ENCODE measurements at regions not wholly inside any gene's neighbourhood (a gene's known extent, or its start where the extent isn't known, plus 50 kb on each side); places are given as distances from the start of the nearest gene placed in this dataset.

DNA sequence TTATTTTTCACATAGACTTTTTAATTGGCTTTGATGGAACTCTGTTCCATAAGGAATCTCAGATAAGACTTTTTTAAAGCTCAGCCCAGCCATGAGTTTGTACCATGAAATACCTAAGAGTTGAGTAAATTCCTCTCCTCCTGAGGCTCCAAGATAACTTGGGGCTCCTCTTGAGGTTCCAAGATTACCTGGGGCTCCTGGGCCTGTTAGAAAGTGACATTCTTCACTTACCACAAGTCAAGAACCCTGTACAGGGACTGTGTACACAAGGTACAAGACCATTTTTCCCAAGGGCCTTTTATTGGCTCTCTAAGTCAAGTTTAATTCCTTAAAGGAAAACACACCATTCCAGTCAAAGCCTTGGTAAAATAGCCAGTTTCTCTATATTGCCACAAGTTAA is 111.3 kb upstream of the PRR20G start:
- no peak for DNase-seq (ENCODE audit: low read depth, low spot score)

DNA sequence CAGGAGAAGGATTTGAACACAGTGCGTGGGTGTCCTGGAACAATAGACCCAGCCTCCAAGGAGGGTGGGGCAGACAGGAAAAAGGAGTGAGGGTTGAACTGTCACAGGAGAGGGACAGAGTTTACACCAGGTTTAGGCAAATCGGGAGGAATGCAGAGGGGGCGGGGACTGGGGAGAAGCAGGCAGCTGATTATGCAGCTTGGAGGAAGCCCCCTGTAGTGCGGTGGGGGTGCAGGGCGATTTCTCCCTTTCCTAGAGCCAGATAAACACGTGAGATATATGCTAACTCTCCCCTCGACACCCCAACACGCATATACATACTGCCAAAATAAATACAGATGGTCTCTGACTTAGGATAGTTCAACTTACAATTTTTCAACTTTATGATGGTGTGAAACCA is 108.6 kb upstream of the PRR20G start:
- no peak for DNase-seq (ENCODE audit: low read depth, low spot score)

DNA sequence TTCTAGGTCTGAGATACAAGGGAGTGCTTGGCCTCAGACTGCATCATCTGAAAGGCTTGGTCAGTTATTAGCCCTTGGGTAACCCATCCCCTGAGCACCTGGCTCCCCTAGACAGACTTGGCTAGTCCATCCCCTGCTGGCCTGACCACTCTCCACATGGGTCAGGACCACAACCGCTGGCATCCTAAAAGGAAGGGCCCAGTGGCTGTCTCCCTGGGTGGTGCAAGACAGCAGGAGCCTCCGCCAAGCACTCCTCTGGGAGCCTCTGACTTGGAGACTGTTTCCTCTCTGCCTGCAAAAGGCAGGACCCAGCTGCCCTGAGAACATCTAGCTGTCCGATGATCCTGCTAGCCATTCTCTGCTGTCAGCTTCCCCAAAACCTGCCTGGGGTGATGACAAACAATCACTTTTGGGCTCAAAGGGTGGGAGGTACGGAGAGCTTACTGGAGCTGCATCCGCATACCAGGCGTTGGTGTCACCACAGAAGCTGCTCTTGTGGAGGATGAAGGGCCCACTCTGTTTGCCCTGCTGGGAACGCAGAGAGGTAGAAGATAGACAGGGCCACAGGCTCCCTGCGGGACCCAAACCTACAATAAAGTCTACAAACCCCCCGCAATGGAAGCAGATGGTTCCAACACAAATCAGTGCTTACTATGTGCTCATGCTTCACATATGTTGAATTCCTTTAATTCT is 108.0 kb upstream of the PRR20G start:
- no peak for DNase-seq (ENCODE audit: low read depth, low spot score)

DNA sequence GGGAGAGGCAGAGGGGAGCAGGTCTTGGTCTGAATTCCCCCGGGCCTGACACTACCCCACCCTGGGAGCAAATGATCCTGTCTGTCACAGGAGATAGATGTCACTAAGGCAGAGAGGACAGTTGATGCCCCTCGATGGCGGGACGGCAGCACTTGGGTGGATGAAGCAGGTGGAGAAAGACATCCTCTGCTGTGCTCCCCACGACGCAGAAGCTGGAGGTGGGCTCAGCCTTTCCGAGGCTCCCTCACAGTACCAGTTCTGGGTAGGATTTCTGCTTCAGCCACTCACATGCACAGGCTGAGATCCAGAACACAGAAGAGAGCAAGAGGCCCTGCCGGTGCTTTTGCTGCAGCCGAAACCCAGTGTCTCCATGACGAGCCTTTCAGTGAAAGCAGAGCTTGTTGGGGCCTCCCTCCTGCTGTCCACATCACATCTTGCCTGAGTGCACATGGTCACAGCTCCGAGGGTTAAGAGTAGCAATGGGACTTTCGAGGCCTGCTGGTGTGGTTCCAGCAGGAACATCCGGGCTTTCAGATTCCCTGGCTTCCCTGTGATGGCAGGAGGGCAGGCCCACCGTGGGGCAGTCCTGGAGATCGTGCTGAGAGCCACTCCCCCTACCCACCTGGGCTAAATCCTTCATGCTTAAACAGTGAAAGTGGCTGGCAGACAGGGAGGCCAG is 107.3 kb upstream of the PRR20G start:
- no peak for DNase-seq (ENCODE audit: low read depth, low spot score)

- no peak for DNase-seq (ENCODE audit: low read depth, low spot score)
Measured at GRCh38 chr3:127394031-127394430, 106.2 kb upstream of the PRR20G start.

DNA sequence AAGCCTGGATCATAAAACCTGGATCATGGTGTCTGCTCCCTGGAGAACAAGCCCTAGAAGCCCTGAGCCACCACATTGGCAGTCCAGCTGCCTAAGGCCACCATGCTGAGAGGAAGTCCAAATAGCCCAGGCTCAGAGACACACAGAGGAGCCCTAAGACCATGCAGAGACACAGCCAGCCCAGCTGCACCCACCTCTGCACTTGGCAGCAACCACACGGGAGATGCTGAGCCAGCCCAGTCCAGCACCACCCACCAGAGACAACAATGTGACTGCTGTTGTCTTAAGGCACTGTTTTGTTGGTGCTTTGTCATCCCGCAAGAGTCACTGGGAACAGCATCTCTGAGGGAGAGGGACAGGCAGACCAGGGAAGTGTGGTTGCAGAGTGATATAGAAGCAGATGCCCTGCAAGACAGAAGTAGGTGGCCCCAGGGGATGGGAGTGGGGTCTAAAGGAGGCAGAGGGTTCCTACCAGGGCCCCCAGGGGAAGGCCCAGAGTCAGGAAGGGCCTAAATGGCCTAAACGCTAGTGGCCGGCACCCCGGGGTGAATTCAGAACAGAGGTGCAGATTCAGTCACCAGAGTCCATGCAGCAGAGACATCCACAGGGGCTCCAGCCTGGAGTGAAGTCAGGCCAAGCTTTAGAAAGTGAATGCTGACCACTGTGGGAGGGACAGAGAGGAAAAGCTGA is 105.4 kb upstream of the PRR20G start:
- no peak for DNase-seq (ENCODE audit: low read depth, low spot score)

DNA sequence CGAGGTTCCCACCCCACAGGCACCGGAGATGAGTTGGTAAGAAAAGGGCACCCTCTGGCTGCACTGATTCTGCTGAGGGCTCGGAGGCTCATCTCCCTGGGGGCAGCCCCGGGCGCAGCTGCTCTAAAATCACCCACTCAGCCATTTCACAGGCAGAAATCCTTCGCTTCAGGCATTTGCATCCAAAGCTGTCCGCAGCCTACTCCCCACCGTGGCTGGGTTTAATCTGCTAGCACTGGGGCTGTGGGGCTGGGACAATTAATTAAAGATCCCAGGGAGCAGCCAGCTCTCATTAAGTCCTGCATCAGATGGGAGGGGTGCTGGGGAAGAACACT is 104.3 kb upstream of the PRR20G start:
- no peak for DNase-seq (ENCODE audit: low read depth, low spot score)

GRCh38 chr3:127391436-127392155 is 103.8 kb upstream of the PRR20G start:
- DNase-seq (ENCODE audit: low read depth, low spot score) = no peak

GRCh38 chr3:127390365-127391025 is 102.6 kb upstream of the PRR20G start:
- no peak for DNase-seq (ENCODE audit: low read depth, low spot score)

- DNase-seq (ENCODE audit: low read depth, low spot score) = no peak
Measured at GRCh38 chr3:127389913-127390312, 102.1 kb upstream of the PRR20G start.

GRCh38 chr3:127389420-127389819 is 101.6 kb upstream of the PRR20G start:
- DNase-seq (ENCODE audit: low read depth, low spot score) = no peak

DNA sequence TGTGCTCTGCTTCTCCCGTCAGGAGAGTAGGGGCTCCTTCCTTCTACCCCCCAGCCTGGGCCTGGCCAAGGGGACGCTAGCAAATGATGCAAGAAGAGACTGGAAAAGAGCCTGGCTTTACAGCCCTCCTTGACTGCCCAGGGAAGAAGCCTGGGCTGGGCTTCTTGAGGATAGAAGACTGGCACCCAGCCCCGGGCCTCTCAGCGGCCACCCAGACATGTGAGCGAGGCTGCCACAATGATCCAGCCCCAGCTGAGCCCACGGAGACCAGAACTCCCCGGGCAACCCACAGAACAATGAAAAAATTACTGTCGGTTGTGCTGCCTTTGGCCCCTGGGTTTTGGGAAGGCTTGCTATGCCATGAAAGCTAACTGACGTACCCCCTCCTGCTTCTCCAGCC is 100.6 kb upstream of the PRR20G start:
- DNase-seq (ENCODE audit: low read depth, low spot score) = no peak

- no peak for DNase-seq (ENCODE audit: low read depth, low spot score)
Measured at GRCh38 chr3:127387556-127388153, 99.8 kb upstream of the PRR20G start.

DNA sequence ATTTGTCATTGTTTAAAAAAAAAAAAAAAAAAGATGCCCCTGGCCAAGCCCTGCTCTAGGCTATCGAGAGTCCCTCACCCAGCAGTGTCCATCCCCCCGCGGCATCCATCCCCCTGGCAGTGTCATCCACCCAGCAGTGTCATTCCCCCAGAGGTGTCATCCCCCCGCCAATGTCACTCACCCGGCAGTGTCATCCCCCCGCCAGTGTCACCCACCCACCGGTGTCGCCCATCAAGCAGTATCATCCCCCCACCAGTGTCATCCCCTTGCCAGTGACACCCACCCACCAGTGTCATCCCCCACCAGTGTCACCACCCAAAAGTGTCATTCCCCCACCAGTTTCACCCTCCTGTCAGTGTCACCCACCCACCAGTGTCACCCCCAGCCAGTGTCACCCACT is 99.3 kb upstream of the PRR20G start:
- no peak for DNase-seq (ENCODE audit: low read depth, low spot score)

DNA sequence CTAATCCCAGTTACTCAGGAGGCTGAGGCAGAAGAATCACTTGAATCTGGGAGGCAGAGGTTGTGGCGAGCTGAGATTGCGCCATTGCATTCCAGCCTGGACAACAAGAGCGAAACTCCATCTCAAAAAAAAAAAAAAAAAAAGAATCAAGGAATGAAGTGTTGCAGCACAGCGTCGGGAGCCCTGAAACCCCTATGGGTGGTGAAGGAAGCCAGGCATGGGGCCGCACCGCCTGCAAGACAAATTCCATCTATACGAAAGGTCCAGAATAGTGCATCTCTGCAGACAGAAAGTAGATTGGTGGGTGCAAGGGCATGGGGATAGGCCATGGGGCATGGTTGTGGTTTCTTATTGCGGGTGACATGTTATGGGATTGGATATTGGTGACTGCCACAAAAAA is 98.6 kb upstream of the PRR20G start:
- no peak for DNase-seq (ENCODE audit: low read depth, low spot score)

- DNase-seq (ENCODE audit: low read depth, low spot score) = no peak
Measured at GRCh38 chr3:127385540-127385870, 97.7 kb upstream of the PRR20G start.

GRCh38 chr3:127384717-127385539 is 97.1 kb upstream of the PRR20G start:
- DNase-seq (ENCODE audit: low read depth, low spot score) = no peak

- no peak for DNase-seq (ENCODE audit: low read depth, low spot score)
Measured at GRCh38 chr3:127383656-127384179, 95.9 kb upstream of the PRR20G start.

DNA sequence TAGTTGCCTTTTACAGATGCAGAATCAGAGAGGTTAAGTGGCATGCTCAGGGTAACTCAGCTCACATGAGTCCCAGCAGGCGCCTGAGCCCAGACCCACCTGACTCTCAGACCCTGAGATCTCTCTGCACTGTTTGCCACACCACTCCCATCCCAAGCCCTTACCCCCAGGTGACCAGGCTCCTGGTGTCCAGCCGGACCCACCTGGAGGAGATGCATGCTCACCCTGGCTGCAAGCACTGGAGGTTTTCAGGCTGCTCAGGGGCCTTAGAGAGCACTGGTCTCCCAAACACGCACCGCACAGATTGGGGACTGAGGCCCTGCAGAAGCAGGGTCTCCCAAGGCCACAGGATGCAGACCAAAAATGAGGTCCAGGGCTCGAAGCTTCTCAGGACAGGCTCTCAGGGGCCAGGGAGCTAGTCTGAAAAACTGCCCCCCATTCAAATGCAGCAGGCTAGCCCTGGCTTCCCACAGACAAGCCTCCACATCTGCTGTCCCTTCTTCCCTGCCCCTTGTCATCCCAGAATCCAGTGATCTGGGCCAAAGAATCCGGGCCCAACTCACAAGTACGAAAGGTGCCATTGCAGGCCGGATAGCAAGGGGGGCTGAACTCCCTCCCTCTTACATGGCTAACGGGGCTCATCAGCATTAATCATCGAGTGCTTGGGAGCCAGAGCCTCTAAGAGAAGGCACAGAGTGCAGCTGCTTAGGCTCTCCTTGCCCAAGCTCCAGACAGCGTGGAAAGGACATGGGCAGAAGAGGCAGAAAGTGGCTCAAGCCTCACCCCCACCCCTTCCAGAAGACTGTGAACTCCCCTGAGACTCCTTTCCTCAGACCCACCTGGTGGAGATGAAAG is 90.2 kb upstream of the PRR20G start:
- no peak for DNase-seq (ENCODE audit: low read depth, low spot score)
